ENCODE measurements at regions not wholly inside any gene's neighbourhood (a gene's known extent, or its start where the extent isn't known, plus 50 kb on each side); places are given as distances from the start of the nearest gene placed in this dataset.
"Not testable (repeated sequence)": the region's sequence is repeated elsewhere in the genome, so short reads cannot be mapped to it uniquely, and the experiment has no call there.

DNA sequence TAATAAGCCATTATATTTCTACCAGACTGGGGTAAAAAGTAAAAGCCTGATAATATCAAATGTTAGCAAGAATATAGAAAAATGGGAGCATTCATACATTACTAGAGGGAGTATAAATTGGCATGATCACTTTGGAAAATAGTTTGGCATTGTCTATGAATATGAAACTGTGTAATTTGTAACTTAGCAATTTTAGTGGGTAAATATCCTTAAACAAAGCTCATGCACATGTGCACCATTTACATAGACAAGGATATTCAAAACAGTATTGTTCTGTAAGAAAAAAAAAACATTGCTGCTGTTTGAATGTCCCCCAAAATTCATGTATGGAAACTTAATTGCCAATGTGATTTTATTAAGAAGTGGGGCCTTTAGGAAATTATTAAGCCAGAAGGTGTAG is 166.4 kb upstream of the SLC27A6 start:
- DNase-seq (ENCODE audit: low read depth) = no peak

DNA sequence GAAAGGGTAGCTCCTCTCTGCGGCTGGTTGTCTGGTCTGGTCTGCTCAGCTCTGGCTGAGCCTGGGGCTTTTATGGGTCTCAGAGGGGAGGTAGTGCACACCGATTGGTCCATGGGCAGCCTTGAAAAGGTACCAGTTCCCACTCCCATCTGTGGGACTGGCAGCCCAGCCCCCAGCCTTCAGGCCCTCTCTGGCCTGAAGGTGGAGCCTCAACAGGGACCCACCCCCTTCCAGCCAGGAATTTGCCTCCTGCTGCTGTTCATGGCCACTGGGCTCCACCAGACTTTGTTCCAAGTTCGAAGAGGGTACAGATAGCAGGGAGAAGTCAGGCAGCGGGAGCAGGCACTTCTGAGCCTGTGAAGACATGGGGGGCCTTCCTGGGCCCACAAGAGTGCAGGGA is 165.3 kb upstream of the SLC27A6 start:
- no peak for DNase-seq (ENCODE audit: low read depth)

DNA sequence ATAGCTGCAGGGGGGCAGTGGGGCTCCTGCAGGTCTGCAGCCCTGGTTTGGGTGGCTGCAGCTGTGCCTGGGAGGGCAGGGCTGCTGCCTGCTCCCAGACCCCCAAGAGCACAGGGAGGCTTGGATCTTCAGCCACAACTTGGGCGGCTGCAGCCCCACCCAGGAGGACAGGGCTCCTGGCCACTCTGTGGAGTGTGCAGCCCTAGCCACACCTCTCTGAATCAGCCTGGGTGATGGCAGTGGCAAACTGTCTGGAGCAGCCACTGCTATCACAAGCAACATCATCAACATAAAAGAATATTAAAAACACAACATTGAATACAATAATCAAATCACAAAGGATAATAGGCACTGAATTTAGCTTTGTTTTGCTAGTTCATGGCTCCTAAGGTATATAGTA is 164.9 kb upstream of the SLC27A6 start:
- DNase-seq (ENCODE audit: low read depth) = no peak

DNA sequence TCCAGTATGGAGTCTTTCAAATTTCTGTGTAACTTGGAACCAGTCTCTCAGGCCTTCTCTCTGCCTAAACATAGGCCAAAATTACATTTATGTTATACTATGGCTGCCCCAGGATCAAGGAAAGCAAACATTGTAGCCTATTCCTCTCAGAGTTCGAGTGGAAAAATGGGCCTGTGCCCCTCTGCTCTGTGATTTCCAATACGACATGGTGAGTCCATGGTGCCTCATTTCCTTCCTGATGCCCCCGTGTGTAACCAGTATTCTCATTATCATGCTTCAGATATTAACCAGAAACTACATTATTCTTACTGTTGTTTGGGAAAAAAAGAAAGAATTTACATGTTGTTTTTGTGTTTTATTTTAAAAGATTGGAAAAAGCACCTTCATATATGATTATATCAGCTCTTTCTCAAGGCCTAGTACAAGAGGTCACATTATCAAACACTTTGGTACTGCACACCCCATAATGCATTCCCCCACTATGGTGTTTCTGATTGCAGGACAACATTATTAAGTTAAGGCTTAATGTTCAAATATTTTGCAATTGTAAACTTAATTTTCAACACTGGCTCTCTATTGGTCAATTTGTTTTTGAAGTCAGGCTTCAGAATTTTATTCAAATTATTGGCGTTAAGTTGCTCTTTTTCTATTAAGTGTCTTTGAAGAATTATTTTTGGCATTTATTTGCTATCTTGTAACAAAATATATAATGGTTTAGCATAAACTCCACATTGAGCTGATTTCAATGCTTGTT is 151.8 kb upstream of the SLC27A6 start:
- no peak for DNase-seq (ENCODE audit: low read depth)

DNA sequence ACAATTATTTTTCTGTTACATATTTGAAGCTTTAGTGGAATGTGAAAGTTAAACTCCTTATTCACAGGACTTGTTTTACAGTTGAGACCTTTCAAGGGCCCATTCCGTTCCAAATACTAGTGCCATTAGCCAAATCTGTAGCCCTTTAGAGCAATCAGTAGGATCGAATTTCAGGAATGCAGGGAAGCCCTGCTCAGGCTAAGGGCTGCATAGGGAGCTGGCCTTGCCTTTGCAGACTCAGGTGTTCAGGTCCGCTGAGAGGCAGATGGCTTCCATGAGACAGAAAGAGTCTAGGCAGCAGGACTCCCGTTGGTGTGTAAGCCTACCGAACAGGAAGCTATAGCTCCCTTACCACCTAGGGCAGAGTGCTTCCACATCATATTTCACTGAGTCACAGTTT is 150.1 kb upstream of the SLC27A6 start:
- DNase-seq (ENCODE audit: low read depth) = no peak

DNA sequence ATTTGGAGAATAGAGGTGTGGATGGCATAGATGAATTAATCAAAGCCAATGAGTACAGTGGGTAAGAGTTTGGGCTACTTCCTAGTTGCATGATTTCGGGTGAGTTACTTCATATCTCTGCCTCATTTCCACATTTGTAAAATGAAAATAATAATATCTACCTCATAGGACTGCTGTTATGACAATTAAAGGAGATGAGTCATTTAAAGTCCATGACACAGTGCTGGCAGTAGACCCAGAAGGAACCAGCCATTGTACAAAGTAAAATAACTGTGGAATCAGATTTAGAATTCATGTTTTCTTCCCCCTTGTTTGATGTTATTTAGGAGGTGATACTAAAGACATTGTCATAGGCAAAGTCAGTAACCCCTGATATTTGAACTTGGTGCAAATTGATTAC is 139.5 kb upstream of the SLC27A6 start:
- DNase-seq (ENCODE audit: low read depth) = no peak

DNA sequence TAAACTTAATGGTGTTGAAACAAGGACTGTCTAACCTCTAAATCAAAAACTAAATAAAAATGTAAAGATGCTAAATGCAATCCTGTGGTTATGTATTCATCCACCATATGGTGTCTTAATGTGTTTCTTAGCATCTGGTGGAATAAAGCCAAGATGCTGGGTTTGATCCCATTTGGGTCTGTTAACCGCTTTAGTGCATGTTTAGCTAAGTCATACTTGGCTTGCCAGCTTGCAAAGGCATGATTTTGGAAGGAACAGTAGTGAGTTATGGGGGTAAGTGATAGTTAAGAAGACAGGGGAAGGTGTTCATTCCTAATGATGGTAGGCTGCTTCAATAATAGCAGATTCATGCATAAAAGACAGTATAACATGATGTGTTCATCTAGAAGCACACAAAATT is 139.0 kb upstream of the SLC27A6 start:
- DNase-seq (ENCODE audit: low read depth) = no peak

DNA sequence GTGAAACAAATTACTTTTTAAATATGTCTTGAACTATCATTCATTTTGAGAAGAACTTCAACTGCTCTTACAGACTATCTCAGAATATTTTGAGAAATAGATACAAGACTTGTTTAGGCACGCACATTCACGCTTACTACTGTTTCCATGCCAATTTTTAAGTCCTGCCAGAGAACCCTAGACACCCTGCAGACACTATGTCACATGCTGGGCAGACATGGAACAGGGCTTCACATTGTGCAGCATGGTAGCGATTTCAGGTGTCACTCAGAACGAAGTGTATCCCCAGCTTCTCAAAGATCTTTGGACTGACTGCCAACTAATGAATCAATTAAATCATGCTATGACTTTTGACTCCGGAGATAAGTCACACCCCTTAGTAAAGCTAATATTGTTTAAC is 128.7 kb upstream of the SLC27A6 start:
- no peak for DNase-seq (ENCODE audit: low read depth)

DNA sequence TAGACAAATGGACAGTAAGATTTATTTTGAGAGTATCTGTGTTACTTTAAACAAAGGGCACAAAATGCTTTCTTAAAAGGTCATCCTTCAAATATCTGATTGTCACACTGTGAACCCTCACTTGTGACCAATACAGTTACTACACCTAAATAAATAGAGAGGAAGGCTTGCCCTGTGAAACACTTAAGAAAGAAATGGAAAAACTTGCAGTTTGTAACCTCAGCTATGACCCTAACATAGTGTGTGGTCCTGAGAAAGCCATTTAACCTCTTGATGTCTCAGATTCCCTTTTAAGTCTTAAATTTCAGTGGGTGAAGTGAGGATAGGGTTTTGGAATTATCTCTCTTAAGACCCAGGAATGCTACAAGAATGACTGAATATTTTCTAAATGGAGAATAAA is 126.7 kb upstream of the SLC27A6 start:
- DNase-seq (ENCODE audit: low read depth) = no peak

DNA sequence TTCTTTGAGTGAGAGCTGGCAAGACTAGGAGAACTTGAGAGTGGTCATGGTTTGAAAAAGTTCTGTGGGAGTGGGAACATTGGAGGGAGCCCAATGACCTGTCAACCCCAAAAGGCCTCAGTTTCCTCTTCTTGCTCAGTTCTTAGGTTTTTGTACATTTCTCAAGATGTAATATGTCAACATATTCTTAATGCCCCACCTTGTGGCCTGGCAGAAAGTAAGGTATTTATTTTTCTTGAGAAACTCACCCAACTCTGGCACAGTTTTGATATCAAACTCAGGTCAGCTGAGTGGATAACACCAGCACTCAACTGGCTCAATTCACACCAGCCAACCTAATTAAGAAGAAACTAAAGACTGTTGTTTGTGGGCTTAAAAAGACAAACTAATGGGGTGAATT is 123.0 kb upstream of the SLC27A6 start:
- no peak for DNase-seq (ENCODE audit: low read depth)

DNA sequence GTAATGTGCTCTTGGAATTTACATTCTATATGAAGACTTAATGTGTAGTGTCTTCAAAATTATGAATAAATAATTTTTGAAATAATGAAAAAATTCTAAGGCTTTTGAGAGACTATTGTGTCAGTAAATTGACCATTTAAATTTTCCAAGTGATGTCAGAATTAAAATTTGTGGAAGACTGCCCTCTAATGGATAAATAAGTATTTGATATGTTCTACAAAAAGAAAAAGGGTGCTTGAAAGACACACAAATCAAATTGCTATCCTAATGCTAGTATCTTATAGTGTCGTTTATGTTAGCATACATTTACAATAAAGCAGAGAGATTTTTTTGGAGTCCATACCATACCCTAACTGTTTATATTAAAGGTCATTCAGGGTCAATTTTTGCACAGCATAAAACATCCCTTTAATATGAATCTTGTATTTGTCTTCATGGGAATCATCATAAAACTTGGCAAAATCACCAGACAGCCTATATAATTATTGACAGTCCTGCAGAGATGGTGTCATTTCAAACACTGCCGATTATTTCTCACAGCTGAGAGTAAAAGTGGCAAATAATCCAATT is 120.8 kb upstream of the SLC27A6 start:
- DNase-seq (ENCODE audit: low read depth) = no peak

DNA sequence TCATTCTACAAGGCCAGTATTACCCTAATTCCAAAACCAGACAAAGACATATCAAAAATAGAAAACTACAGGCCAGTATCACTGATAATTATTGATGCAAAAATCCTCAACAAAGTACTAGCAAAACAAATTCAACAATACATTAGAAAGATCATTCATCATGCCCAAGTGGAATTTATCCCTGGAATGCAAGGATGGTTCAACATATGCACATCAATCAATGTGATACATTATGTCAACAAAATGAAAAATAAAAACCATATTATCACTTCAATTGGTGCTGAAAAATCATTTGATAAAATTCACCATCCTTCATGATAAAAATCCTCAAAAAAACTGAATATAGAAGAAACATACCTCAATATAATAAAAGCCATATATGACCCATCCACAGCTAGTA is 115.2 kb upstream of the SLC27A6 start:
- DNase-seq (ENCODE audit: low read depth) = no peak

DNA sequence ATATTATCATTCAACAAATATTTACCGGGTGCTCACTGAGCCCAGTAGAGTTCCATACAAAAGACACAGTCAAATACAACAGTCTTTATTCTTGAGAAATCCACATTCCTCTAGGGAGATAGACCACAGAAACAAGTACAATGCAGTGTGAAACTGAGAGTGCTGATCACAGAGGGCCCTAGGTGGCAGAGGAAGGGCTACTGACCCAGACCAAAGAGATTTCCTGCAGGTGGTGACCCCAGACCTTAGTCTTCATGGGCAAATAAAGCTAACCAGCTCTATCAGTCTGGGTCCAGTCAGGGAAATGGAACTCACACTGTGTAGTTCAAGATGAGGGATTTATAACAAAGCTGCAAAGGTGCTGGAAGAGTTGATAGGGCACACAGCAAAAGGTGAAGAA is 110.4 kb upstream of the SLC27A6 start:
- no peak for DNase-seq (ENCODE audit: low read depth)

DNA sequence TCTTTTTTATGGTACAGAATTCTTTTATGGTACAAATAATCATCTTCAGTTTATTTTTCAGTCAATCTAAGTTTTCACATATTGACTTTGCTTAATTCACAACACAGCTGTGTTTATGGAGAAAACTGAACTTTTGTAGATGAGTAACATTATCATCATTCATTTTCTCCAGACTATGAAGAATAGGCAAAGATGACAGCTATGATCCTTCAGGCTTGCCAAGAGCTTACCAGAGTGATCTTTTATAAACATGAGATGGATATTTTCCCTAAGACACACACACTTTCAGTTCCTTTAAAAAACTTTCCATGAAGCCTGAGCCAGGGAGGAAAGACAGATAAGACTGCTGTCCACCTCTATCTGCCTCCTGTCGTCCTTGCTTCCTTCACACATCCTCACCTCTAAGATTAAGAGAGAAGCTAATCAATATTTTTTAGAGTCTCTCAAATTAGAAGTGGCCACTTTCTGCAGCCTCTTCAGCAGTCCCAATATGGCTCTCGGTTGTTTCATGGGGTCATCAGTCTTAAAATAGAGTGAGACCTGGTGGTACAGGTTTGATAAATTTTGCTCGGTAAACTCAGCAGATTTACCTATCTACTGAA is 108.1 kb upstream of the SLC27A6 start:
- DNase-seq (ENCODE audit: low read depth) = no peak

DNA sequence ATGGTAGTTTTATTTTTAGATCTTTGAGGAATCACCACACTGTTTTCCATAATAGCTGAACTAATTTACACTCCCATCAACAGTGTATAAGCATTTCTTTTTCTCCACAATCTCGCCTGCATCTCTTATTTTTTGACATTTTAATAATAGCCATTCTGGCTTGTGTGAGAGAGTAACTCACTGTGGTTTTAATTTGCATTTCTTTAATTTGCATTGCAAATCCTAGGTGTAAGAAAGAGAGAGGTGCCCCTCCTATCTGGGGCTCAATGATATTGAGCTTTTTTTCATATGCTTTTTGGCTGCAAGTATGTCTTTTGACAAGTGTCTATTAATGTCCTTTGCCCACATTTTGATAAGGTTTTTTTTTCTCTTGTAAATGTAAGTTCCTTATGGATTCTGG is 106.3 kb upstream of the SLC27A6 start:
- no peak for DNase-seq (ENCODE audit: low read depth)

DNA sequence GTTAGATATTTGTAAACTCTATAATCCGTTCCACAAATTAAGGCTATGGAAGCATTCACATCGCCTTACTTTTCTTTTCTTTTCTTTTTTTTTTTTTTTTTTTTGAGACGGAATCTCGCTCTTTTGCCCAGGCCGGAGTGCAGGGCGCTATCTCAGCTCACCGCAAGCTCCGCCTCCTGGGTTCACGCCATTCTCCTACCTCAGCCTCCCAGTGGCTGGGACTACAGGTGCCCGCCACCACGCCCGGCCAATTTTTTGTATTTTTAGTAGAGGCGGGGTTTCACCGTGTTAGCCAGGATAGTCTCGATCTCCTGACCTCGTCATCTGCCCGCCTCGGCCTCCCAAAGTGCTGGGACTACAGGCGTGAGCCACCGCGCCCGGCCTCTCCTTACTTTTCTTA is 104.1 kb upstream of the SLC27A6 start:
- not testable (repeated sequence) for DNase-seq (ENCODE audit: low read depth)

DNA sequence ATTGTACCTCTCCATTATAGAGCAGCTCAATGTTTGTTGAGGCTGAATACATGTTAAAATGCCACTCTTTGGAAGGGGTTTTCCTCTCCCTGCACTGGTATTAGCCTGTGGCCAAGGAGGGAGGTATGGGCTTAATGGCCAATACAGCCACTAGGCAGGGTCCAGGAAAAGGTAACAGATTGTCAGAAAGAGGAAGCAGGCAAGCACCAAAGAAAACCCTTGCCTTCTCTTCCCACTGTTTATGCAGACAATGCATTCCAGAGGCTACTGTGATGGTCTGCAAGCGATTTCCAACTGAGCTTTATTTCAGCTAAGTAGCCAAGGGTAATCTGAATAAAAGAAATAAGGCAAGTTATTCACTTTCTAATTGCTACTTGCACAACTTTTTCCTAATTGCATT is 95.3 kb upstream of the SLC27A6 start:
- no peak for DNase-seq (ENCODE audit: low read depth)

DNA sequence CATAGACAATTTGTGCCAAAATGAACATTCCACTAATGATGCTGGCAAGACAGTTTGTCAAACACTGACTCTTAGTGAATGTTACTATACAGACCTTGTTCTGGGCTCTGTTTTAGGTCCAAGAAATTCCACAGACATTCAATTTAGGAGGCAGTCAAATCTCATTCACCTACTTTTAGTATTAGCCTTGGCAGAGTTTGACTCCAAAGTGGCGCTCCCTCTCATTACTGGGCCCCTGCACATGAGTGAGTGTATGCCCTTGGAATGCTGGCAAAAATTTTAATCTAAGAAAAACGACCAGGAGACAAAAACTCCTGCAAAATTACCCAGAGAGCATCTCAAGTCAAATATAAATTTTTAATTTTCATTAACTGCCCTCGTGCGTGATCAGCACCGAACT is 94.9 kb upstream of the SLC27A6 start:
- no peak for DNase-seq (ENCODE audit: low read depth)

DNA sequence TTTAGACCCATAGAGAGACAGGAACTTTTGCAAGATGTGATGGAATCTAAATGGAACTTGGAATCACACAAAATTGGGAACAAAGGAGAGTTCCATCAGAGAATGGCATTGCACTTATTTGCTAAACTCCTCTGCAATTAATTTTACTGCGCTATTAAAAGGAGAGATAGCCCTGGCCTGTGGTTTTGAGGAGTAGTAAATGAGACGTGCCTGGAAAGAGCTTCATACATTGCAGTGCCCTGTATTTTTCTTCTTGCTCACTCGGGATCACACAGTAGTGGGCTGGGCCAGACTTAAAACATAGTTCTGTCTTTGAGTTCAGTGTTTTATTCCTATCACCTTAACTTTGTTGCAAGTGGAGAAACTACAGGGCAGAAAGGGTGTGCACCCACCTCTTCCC is 94.4 kb upstream of the SLC27A6 start:
- DNase-seq (ENCODE audit: low read depth) = no peak

DNA sequence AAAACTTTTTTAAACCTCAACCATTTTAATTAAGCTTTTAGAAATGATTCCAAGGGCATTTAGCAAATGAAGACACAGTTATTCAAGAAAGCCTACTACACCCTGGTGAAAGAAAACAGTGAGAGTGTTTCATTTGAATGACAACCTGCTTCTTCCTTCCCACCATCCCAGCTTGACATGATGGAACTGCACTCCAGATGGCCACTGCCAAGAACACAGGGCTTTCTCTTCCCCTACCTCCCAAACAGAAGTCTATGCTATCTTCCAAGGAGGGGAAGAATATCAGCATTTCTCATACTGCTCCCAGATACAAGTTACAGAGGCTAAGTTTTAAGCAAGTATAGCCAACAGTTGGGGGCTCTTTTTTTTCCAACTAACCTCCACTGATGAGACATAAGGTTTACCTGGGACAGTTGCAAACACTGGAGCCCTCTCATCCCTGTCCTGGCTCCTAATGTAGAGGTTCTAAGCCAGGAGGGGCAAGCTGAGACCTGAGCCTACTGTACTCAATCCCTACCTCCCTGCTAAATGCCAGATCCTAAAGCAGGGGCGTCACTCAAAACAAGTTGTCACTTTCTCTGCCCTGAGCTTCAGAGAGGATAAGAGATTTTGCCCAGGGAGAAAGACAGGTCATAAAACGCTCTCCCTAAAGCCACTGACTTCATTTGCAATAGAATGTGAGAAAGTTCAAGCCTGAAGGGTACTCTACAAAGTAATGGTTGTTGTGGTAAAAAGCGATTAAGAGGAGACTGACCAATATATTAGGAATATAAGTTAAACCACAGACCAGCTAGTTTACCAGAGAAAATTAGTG is 88.5 kb upstream of the SLC27A6 start:
- no peak for DNase-seq (ENCODE audit: low read depth)

DNA sequence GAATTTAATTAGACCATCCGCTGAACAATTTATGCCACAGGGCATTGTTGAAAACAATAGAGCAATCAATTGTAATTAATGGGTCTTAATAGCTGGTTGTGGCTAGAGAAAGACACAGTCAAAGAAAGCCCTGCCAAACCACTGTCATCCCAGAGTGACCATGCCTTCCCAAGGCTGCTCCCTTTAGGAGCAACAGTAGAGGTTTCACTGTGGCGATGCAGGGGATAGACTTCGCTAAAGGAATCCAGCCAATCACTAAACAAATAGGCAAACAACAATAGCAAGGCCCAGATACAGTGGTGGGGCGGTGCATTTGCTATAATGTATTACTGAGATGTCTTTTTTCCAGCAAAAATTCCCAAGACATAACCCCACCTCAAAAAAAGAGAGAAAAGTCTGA is 87.8 kb upstream of the SLC27A6 start:
- DNase-seq (ENCODE audit: low read depth) = no peak

DNA sequence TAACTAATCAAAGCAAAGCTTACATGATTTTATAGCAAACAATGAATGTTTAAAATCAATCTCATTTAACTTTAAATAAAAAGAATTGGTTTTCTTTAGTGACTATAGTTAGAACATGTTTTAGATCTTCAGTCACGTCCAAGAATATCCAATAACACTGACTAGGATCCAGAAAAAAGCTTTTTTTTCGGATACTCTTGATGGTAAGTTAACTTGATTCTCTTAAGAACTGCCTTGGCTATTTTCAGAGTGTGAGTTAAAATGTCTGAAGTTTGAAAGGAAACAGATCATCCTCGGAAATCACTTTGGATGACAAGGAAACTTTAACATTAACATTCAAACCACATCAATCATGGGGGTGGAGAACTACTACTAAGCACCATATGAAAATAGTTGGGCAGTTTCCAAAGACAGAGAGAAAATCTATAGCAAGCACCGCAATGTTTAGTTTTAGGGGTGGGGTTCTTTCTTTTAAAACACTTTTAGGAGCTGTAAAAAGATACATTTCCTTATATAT is 83.7 kb upstream of the SLC27A6 start:
- no peak for DNase-seq (ENCODE audit: low read depth)

Data from non-pigmented ciliary epithelial cell (primary cell).